ENCODE measurements at regions not wholly inside any gene's neighbourhood (a gene's known extent, or its start where the extent isn't known, plus 50 kb on each side); places are given as distances from the start of the nearest gene placed in this dataset.

GRCh38 chr21:31801551-31802219, 69.8 kb upstream of the SCAF4 start:
- Histone ChIP-seq H3K4me2 (ENCODE audit: low read depth, low read length) (no peak overlapping the region), H3K9me3 (ENCODE audit: control insufficient read depth, insufficient read depth, low read length) (no peaks in the 10 kb centered on the region), H3K9ac (ENCODE audit: low read depth, low read length) (no peak overlapping the region), H4K20me1 (ENCODE audit: insufficient read depth, low read length) (no peaks in the 10 kb centered on the region), H3K36me3 (ENCODE audit: control insufficient read depth, insufficient read depth, low read length) (no peaks in the 10 kb centered on the region), H4K5ac (ENCODE audit: low read depth, low read length) (no peak overlapping the region), H3K23ac (ENCODE audit: low read depth, low read length) (no peak overlapping the region), H2AFZ (replicated peaks; ENCODE audit: low read length, poor library complexity) (no peak overlapping the region), H3K9me1 (ENCODE audit: insufficient read depth, low read length) (no peaks in the 10 kb centered on the region), H3K79me1 (ENCODE audit: low read depth in 1 of 2, low read length in 2 of 2) (no peaks in the 10 kb centered on the region), H2BK15ac (ENCODE audit: low read depth, low read length) (no peak overlapping the region), H4K8ac (ENCODE audit: low read depth in 2 of 2, low read length in 2 of 2) (no peak overlapping the region), H2AK9ac (replicated peaks; ENCODE audit: low read depth, low read length, poor library complexity) (no peak overlapping the region), H3K27me3 (ENCODE audit: control insufficient read depth, insufficient read depth, low read length) (peaks cover 4% of the 10 kb centered on the region; the same call in 1 of the 2 replicates), H2BK5ac (ENCODE audit: low read depth, low read length, poor library complexity, severe bottlenecking) (no peak overlapping the region), H3K4me3 (ENCODE audit: insufficient read depth, low read depth, low read length) (no peak overlapping the region), H2BK120ac (ENCODE audit: low read depth, low read length) (no peak overlapping the region), H3K27ac (ENCODE audit: insufficient read depth, low read length) (no peak overlapping the region), H3K18ac (ENCODE audit: low read depth, low read length) (no peak overlapping the region), H3K56ac (ENCODE audit: extremely low read depth, insufficient read depth, low read length) (no peak overlapping the region), H2AK5ac (ENCODE audit: low read depth, low read length) (no peak overlapping the region), H3K14ac (replicated peaks; ENCODE audit: low read depth, low read length) (no peak overlapping the region), H3K4ac (ENCODE audit: low read depth, low read length) (no peak overlapping the region), H2BK20ac (ENCODE audit: low read depth, low read length) (no peak overlapping the region), H4K91ac (ENCODE audit: insufficient read depth, low read depth, low read length) (no peak overlapping the region), H3K4me1 (ENCODE audit: control insufficient read depth, insufficient read depth, low read length) (no peaks in the 10 kb centered on the region)
- no peak for ATAC-seq (ENCODE audit: low read depth)
- intact Hi-C loops (cut with micrococcal nuclease), result no loop called here
- DNase-seq, result no peak
- 0% methylated on average over 1 of the region's 10 CpGs; no CpG with 5 or more reads in 1 of the 2 experiments for WGBS, 2 experiments (ENCODE audit: extremely low coverage in 2 of 2, insufficient read length in 1 of 2)
- TF ChIP-seq FOS (IDR thresholded peaks at IDR 0.05; ENCODE audit: low read depth, low read length), result no peak
- TF ChIP-seq NFE2L2 (IDR thresholded peaks at IDR 0.05; ENCODE audit: low read depth, low read length), result no peak
- CTCF ChIA-PET, result no interaction called here
- BruUV-seq (replicated peaks), result no TSS peak
- POLR2A ChIA-PET (ENCODE audit: unreplicated experiment), result no interaction called here
- in situ Hi-C loops (cut with MboI; ENCODE audit: low sequenced_read_pairs), result no loop called here
- dilution Hi-C loops (cut with HindIII; ENCODE audit: low sequenced_read_pairs, unreplicated experiment), result no loop called here
